Common myeloid progenitor, CD34-positive (primary cell): ENCODE measurements at regions not wholly inside any gene's neighbourhood (a gene's known extent, or its start where the extent isn't known, plus 50 kb on each side); places are given as distances from the start of the nearest gene placed in this dataset.
"Not testable (repeated sequence)": the region's sequence is repeated elsewhere in the genome, so short reads cannot be mapped to it uniquely, and the experiment has no call there.

Experiments used
- CTCF ChIA-PET: fragments of 350-600 bp; sonication (Branson Sonifier 250); formaldehyde crosslinking; loops from one replicate; lab custom pipeline; 2021; ENCODE audit warnings: antibody characterized with exemption; lab: Charles Lee
- POLR2A ChIA-PET: fragments of 350-600 bp; sonication (Branson Sonifier 250); formaldehyde crosslinking; loops from one replicate; lab custom pipeline; 2021; ENCODE audit warnings: antibody characterized with exemption; lab: Charles Lee
- DNase-seq, 3 donors: peaks; one replicate each; pipeline versions ENCODE4 v3.0.0 to v3.0.0-alpha.2; 2013
- H3K27ac ChIP-seq, 2 experiments: 1 replicate in 1 of 2; 2 replicates in 1 of 2; pipeline ENCODE4 v1.7.0; 2013; ENCODE audit warnings: inconsistent platforms in 2 of 2, low read length in 2 of 2, mild to moderate bottlenecking in 2 of 2, low read depth in 1 of 2, moderate library complexity in 1 of 2; ENCODE audit not compliant: severe bottlenecking in 2 of 2, insufficient read depth in 1 of 2, poor library complexity in 1 of 2
- H3K27me3 ChIP-seq, 5 experiments: replicated peaks in 2 of 5; 1 replicate in 3 of 5; 2 replicates in 2 of 5; pipeline versions ENCODE4 v1.6.1 to v1.7.0; 2013; ENCODE audit warnings: low read length in 4 of 5, mild to moderate bottlenecking in 2 of 5, moderate library complexity in 2 of 5, inconsistent platforms in 1 of 5; ENCODE audit not compliant: insufficient read depth in 5 of 5, control insufficient read depth in 4 of 5
- H3K36me3 ChIP-seq, 4 experiments: 1 replicate in 2 of 4; 2 replicates in 2 of 4; pipeline versions ENCODE4 v1.6.1 to v1.7.0; 2013; ENCODE audit warnings: low read length in 3 of 4, control low read depth in 1 of 4, mild to moderate bottlenecking in 1 of 4; ENCODE audit not compliant: control insufficient read depth in 4 of 4, insufficient read depth in 4 of 4
- H3K4me1 ChIP-seq, 4 experiments: 1 replicate in 3 of 4; 2 replicates in 1 of 4; pipeline versions ENCODE4 v1.6.1 to v1.7.1; 2013; ENCODE audit warnings: low read length in 3 of 4, mild to moderate bottlenecking in 3 of 4, control low read depth in 1 of 4, inconsistent platforms in 1 of 4, moderate library complexity in 1 of 4; ENCODE audit not compliant: control insufficient read depth in 4 of 4, insufficient read depth in 4 of 4; ENCODE audit errors: control extremely low read depth in 1 of 4
- H3K4me3 ChIP-seq, 7 experiments: 1 replicate in 4 of 7; 2 replicates in 3 of 7; pipeline versions ENCODE4 v1.5.1 to v1.7.0; 2013; ENCODE audit warnings: mild to moderate bottlenecking in 7 of 7, low read length in 6 of 7, moderate library complexity in 6 of 7, inconsistent platforms in 2 of 7, low read depth in 2 of 7, control low read depth in 1 of 7; ENCODE audit not compliant: insufficient read depth in 4 of 7, control insufficient read depth in 1 of 7; ENCODE audit errors: extremely low read depth in 1 of 7
- H3K9me3 ChIP-seq, 5 experiments: 1 replicate in 4 of 5; 2 replicates in 1 of 5; pipeline versions ENCODE4 v1.6.1 to v1.7.1; 2013; ENCODE audit warnings: low read length in 4 of 5, mild to moderate bottlenecking in 2 of 5, inconsistent platforms in 1 of 5, low read depth in 1 of 5, moderate library complexity in 1 of 5; ENCODE audit not compliant: control insufficient read depth in 4 of 5, insufficient read depth in 2 of 5; ENCODE audit errors: control extremely low read depth in 1 of 5
- WGBS: methylation state at CpG from one replicate; pipeline ENCODE4 v1.1.5; 2013; ENCODE audit not compliant: insufficient coverage; 5-methylcytosine and 5-hydroxymethylcytosine counted together

GRCh38 chr15:98295101-98295759 is 334.7 kb downstream of the ARRDC4 start:
- WGBS = 27% methylated on average over 2 of the region's 10 CpGs

GRCh38 chr15:98296653-98297052 is 336.1 kb downstream of the ARRDC4 start:
- no peak for DNase-seq
- Histone ChIP-seq H3K4me3 (no peak overlapping the region), H3K27me3 (peaks cover 0 to 60% (median 31%) of the 10 kb centered on the region in 5 experiments), H3K27ac (no peak overlapping the region), H3K9me3 (no peaks in the 10 kb centered on the region), H3K36me3 (no peaks in the 10 kb centered on the region), H3K4me1 (peaks cover 0 to 9% (median 5%) of the 10 kb centered on the region in 4 experiments)
- 87% methylated on average over 4 of the region's 4 CpGs for WGBS
- ChIA-PET POLR2A (no interaction called here), CTCF (interaction anchor here (1.7 kb wide), 1 partner anchor 132 kb away, joined by 5 read pairs; no protein-coding TSS in a partner anchor)

More at GRCh38 chr15:98295101-98295759, 334.7 kb downstream of the ARRDC4 start:
- H3K4me3 ChIP-seq, H3K4me1 ChIP-seq, H3K36me3 ChIP-seq, POLR2A ChIA-PET, H3K27ac ChIP-seq, H3K9me3 ChIP-seq: not testable (repeated sequence)
- CTCF ChIA-PET = interaction anchor here (0.7 to 1.0 kb wide), 3 partner anchors 17 to 127 kb away, joined by 3 to 4 read pairs (median 3); no protein-coding TSS in a partner anchor
- H3K27me3 ChIP-seq = peaks cover 0 to 68% (median 33%) of the 10 kb centered on the region in 5 experiments
- DNase-seq = peak; percentile 46 to 60 (median 55)

GRCh38 chr15:98304371-98304770 is 343.9 kb downstream of the ARRDC4 start:
- Histone ChIP-seq H3K4me3 (no peak overlapping the region), H3K9me3 (peaks cover 0 to 4% (median 0%) of the 10 kb centered on the region in 5 experiments), H3K4me1 (peaks cover 0 to 2% (median 0%) of the 10 kb centered on the region in 4 experiments), H3K36me3 (no peaks in the 10 kb centered on the region), H3K27ac (no peak overlapping the region), H3K27me3 (peaks cover 0 to 47% (median 9%) of the 10 kb centered on the region in 5 experiments)
- ChIA-PET POLR2A (no interaction called here), CTCF (interaction anchor here (2.0 kb wide), 1 partner anchor 124 kb away, joined by 6 read pairs; no protein-coding TSS in a partner anchor)
- no peak for DNase-seq
- WGBS = 81% methylated on average over 5 of the region's 8 CpGs

GRCh38 chr15:98308117-98308516 is 340.2 kb upstream of the IGF1R start:
- Histone ChIP-seq H3K4me3 (no peak overlapping the region), H3K27ac (no peak overlapping the region), H3K36me3 (no peaks in the 10 kb centered on the region), H3K27me3 (peaks cover 0 to 21% (median 7%) of the 10 kb centered on the region in 5 experiments), H3K9me3 (peaks cover 0 to 4% (median 0%) of the 10 kb centered on the region in 5 experiments), H3K4me1 (peaks cover 0 to 2% (median 0%) of the 10 kb centered on the region in 4 experiments)
- DNase-seq = no peak
- POLR2A ChIA-PET = no interaction called here
- CTCF ChIA-PET = interaction anchor here (1.4 to 2.6 kb wide), 3 partner anchors 39 to 114 kb away, joined by 3 to 10 read pairs (median 5); no protein-coding TSS in a partner anchor
- WGBS = 100% methylated on average over 2 of the region's 4 CpGs

- no peak overlapping the region for H3K4me3 ChIP-seq
- H3K36me3 ChIP-seq = no peaks in the 10 kb centered on the region
- 0% methylated on average over 5 of the region's 8 CpGs for WGBS
- H3K9me3 ChIP-seq = peaks cover 0 to 4% (median 0%) of the 10 kb centered on the region in 5 experiments
- peak; percentile 79 to 89 (median 81) for DNase-seq
- H3K27me3 ChIP-seq = peaks cover 0 to 4% (median 0%) of the 10 kb centered on the region in 5 experiments
- no peaks in the 10 kb centered on the region for H3K4me1 ChIP-seq
- ChIA-PET POLR2A (no interaction called here), CTCF (interaction anchor here (0.7 to 3.8 kb wide), 11 partner anchors 9 to 413 kb away, joined by 3 to 42 read pairs (median 4); no protein-coding TSS in a partner anchor)
- no peak overlapping the region for H3K27ac ChIP-seq
Observed at GRCh38 chr15:98311566-98312188, 336.7 kb upstream of the IGF1R start.

GRCh38 chr15:98312913-98313312 is 335.4 kb upstream of the IGF1R start:
- 94% methylated on average over 4 of the region's 4 CpGs for WGBS
- ChIA-PET CTCF (interaction anchor here (3.8 kb wide), 1 partner anchor 109 kb away, joined by 42 read pairs; no protein-coding TSS in a partner anchor), POLR2A (no interaction called here)

More at GRCh38 chr15:98312913-98313312, 335.4 kb upstream of the IGF1R start:
- H3K4me3 ChIP-seq = no peak overlapping the region
- no peaks in the 10 kb centered on the region for H3K4me1 ChIP-seq
- DNase-seq = no peak
- no peak overlapping the region for H3K27ac ChIP-seq
- H3K36me3 ChIP-seq = no peaks in the 10 kb centered on the region
- H3K27me3 ChIP-seq = peaks cover 0 to 4% (median 0%) of the 10 kb centered on the region in 5 experiments
- H3K9me3 ChIP-seq = peaks cover 0 to under 1% (median 0%) of the 10 kb centered on the region in 5 experiments
